ENCODE measurements at regions not wholly inside any gene's neighbourhood (a gene's known extent, or its start where the extent isn't known, plus 50 kb on each side); places are given as distances from the start of the nearest gene placed in this dataset.

DNA sequence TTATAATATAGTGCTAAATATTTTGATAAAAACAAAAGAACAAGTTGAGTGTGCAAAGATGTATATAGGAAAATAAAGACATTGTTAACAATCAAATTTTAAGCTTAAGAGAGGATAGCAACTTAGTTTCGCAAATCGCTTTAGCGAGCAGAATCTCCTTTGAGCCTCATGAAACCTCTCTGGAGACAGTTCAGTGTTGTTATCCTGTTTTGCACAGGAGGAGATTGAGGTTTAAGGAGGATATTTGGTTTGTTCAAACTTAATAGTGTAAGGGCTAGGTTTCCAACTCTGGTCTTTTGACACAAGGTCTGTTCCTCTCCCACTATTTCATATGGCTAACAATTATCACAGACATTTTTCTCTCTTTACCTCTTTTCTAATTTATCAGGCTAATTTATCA lies 1848.5 kb upstream of the TENM3 start:
- TF ChIP-seq, protein P1, sequence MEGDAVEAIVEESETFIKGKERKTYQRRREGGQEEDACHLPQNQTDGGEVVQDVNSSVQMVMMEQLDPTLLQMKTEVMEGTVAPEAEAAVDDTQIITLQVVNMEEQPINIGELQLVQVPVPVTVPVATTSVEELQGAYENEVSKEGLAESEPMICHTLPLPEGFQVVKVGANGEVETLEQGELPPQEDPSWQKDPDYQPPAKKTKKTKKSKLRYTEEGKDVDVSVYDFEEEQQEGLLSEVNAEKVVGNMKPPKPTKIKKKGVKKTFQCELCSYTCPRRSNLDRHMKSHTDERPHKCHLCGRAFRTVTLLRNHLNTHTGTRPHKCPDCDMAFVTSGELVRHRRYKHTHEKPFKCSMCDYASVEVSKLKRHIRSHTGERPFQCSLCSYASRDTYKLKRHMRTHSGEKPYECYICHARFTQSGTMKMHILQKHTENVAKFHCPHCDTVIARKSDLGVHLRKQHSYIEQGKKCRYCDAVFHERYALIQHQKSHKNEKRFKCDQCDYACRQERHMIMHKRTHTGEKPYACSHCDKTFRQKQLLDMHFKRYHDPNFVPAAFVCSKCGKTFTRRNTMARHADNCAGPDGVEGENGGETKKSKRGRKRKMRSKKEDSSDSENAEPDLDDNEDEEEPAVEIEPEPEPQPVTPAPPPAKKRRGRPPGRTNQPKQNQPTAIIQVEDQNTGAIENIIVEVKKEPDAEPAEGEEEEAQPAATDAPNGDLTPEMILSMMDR (conservative IDR thresholded peaks at IDR 0.05; ENCODE audit: low read depth, low read length): no peak
- TF ChIP-seq EZH2 (IDR thresholded peaks at IDR 0.05; ENCODE audit: borderline replicate concordance, low read depth, low read length, poor library complexity, severe bottlenecking): no peak
- ChIA-PET CTCF (no interaction called here), POLR2A (ENCODE audit: low non-redundant PET) (no interaction called here)
- no peak for DNase-seq (ENCODE audit: low spot score)
- no peaks in the 10 kb centered on the region for H3K27me3 ChIP-seq (replicated peaks; ENCODE audit: insufficient read depth, low read depth, low read length, poor library complexity)
- intact Hi-C loops (cut with micrococcal nuclease; ENCODE audit: unreplicated experiment): no loop called here
- H3K4me1 ChIP-seq (ENCODE audit: insufficient read depth, low read length, poor library complexity, severe bottlenecking): peaks cover 11% of the 10 kb centered on the region
- BruUV-seq (replicated peaks): no TSS peak
- no peaks in the 10 kb centered on the region for H3K36me3 ChIP-seq (ENCODE audit: insufficient read depth, low read length, poor library complexity, severe bottlenecking)
- H3K27ac ChIP-seq (ENCODE audit: low read depth, low read length, poor library complexity, severe bottlenecking): peak overlapping the region; percentile 55
- no peaks in the 10 kb centered on the region for H3K9me3 ChIP-seq (ENCODE audit: low read depth, low read length, poor library complexity, severe bottlenecking)
- H3K4me3 ChIP-seq (ENCODE audit: low read depth, low read length, poor library complexity, severe bottlenecking): no peak overlapping the region

DNA sequence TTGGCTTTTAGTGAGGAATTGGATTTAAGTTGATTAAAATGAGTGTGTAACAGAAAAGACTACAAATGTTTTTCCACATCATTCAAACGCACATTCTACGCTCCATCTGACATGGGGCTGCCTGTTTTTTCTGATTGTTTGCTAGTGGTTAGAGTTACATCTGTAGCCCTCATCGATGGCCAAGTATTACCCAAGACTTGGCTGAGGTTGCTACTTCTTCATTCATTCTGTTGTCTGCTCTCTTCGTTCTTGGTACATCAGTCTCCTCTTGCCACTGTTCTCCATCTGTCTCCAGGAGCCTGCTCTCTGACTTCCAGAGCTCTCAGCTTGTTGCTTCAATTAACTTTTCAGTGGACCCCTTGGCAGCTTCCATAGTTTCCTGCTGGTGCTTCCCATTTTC lies 1844.6 kb upstream of the TENM3 start:
- DNase-seq (ENCODE audit: low spot score): no peak
- no peaks in the 10 kb centered on the region for H3K9me3 ChIP-seq (ENCODE audit: low read depth, low read length, poor library complexity, severe bottlenecking)
- ChIA-PET CTCF (no interaction called here), POLR2A (ENCODE audit: low non-redundant PET) (no interaction called here)
- H3K4me3 ChIP-seq (ENCODE audit: low read depth, low read length, poor library complexity, severe bottlenecking): no peak overlapping the region
- no peaks in the 10 kb centered on the region for H3K36me3 ChIP-seq (ENCODE audit: insufficient read depth, low read length, poor library complexity, severe bottlenecking)
- BruUV-seq (replicated peaks): no TSS peak
- no peak for TF ChIP-seq EZH2 (IDR thresholded peaks at IDR 0.05; ENCODE audit: borderline replicate concordance, low read depth, low read length, poor library complexity, severe bottlenecking)
- TF ChIP-seq, protein P1 (conservative IDR thresholded peaks at IDR 0.05; ENCODE audit: low read depth, low read length): no peak
- H3K27me3 ChIP-seq (replicated peaks; ENCODE audit: insufficient read depth, low read depth, low read length, poor library complexity): no peaks in the 10 kb centered on the region
- intact Hi-C loops (cut with micrococcal nuclease; ENCODE audit: unreplicated experiment): no loop called here
- no peak overlapping the region for H3K27ac ChIP-seq (ENCODE audit: low read depth, low read length, poor library complexity, severe bottlenecking)
- peaks cover 11% of the 10 kb centered on the region for H3K4me1 ChIP-seq (ENCODE audit: insufficient read depth, low read length, poor library complexity, severe bottlenecking)

DNA sequence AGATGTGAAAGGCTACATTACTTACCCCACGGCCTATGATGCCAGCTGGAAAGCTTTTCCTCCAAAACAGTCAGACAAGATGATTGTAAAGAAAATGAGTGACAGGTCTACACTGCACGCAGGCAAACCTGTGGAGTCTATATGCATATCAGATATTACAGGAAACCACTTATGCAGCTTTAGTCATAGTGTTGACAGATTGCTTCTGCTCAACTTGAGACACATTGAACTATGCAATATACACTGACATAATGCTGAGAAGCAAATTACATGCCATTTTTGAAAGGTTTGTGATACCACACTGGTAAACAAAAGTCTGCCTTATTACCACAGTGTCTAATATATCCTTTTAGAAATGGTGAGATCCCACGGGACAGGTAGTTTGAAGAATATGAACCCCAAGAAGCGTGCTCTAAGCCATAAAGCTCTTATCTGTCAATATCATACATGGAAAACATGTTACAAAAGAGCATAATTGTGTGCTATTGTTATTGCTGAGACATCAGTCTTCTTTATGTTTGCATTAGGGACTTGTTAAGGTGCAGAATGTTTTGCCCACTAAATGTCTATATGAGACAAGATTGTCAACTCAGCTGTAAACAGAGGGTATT lies 1835.8 kb upstream of the TENM3 start:
- Histone ChIP-seq H3K27ac (ENCODE audit: low read depth, low read length, poor library complexity, severe bottlenecking) (no peak overlapping the region), H3K27me3 (replicated peaks; ENCODE audit: insufficient read depth, low read depth, low read length, poor library complexity) (no peaks in the 10 kb centered on the region), H3K9me3 (ENCODE audit: low read depth, low read length, poor library complexity, severe bottlenecking) (no peaks in the 10 kb centered on the region), H3K4me3 (ENCODE audit: low read depth, low read length, poor library complexity, severe bottlenecking) (no peak overlapping the region), H3K36me3 (ENCODE audit: insufficient read depth, low read length, poor library complexity, severe bottlenecking) (no peaks in the 10 kb centered on the region), H3K4me1 (ENCODE audit: insufficient read depth, low read length, poor library complexity, severe bottlenecking) (no peaks in the 10 kb centered on the region)
- DNase-seq (ENCODE audit: low spot score): peak; percentile 37
- TF ChIP-seq, protein P1 (conservative IDR thresholded peaks at IDR 0.05; ENCODE audit: low read depth, low read length): no peak
- no peak for TF ChIP-seq EZH2 (IDR thresholded peaks at IDR 0.05; ENCODE audit: borderline replicate concordance, low read depth, low read length, poor library complexity, severe bottlenecking)
- POLR2A ChIA-PET (ENCODE audit: low non-redundant PET): no interaction called here
- intact Hi-C loops (cut with micrococcal nuclease; ENCODE audit: unreplicated experiment): no loop called here
- BruUV-seq (replicated peaks): no TSS peak
- CTCF ChIA-PET: no interaction called here
